Progenitor cell of endocrine pancreas (in vitro differentiated cells): ENCODE measurements at regions not wholly inside any gene's neighbourhood (a gene's known extent, or its start where the extent isn't known, plus 50 kb on each side); places are given as distances from the start of the nearest gene placed in this dataset.

Experiments
- DNase-seq: peaks from one replicate; pipeline ENCODE4 v3.0.0; 2021; ENCODE audit warnings: low spot score; ENCODE audit not compliant: unreplicated experiment
- H3K27ac Mint-ChIP-seq: 2 replicates; pipeline ENCODE4 v1.8.0; 2021; ENCODE audit warnings: mild to moderate bottlenecking, moderate library complexity, mixed read lengths
- H3K27me3 Mint-ChIP-seq: 2 replicates; pipeline ENCODE4 v1.8.0; 2021; ENCODE audit warnings: mixed read lengths
- H3K36me3 Mint-ChIP-seq: 2 replicates; pipeline ENCODE4 v1.8.0; 2022; ENCODE audit warnings: mixed read lengths; ENCODE audit not compliant: insufficient read depth
- H3K4me1 Mint-ChIP-seq: 2 replicates; pipeline ENCODE4 v1.8.0; 2021; ENCODE audit warnings: low read depth, mixed read lengths
- H3K4me3 Mint-ChIP-seq: 2 replicates; pipeline ENCODE4 v1.8.0; 2021; ENCODE audit warnings: low read depth, mild to moderate bottlenecking, moderate library complexity, mixed read lengths
- H3K9me3 Mint-ChIP-seq: 2 replicates; pipeline ENCODE4 v1.8.0; 2021; ENCODE audit warnings: low read depth, mixed read lengths
- CTCF ChIP-seq: fragments of 200-600 bp; sonication (generic); IDR thresholded peaks from one replicate; pipeline ENCODE4 v1.5.0; 2021; ENCODE audit warnings: antibody characterized with exemption, mild to moderate bottlenecking; ENCODE audit not compliant: unreplicated experiment

DNA sequence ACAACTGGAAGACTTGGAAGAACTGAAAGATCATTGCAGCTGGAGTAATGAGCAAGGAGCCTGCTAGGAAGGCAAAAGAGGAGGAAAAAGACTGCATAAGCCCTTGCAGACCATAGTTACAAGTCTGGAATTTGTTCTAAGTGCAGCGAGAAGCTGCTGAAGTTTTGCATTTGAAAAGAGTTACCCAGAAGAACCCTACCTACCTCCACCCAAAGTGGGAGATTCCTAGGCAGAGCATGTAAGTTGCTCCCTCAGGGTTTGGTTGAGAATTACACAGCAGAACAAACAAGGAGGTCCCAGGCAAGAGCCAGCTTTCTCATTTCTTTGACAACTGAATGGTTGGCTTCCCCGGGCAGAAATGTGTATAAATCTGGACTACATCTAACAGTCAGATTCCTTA lies 118.7 kb upstream of the NUDT7 start:
- DNase-seq = no peak
- Mint-ChIP-seq H3K27me3 (peaks cover 3% of the 10 kb centered on the region), H3K4me3 (no peak overlapping the region), H3K27ac (no peak overlapping the region), H3K9me3 (peaks cover 16% of the 10 kb centered on the region), H3K36me3 (peaks cover 5% of the 10 kb centered on the region), H3K4me1 (peaks cover 18% of the 10 kb centered on the region)
- no peak for TF ChIP-seq CTCF

DNA sequence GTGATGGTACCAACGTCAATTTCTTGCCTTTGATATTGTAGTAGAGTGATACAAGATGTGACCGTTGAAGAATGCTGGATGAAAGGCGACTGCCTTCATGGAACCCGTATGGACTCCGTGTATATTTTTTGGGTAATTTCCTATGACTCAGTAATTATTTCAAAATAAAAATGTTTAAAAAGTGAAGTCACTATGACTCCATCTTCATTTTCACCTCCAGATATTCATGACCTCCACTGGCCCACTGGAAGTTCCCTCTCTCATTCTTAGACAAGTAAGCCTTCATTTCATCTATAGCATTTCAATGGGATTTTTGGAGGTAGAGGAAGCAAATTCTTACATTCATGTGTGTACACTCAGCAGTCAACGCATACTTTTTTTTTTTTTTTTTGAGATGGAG lies 111.8 kb upstream of the NUDT7 start:
- Mint-ChIP-seq H3K4me3 (no peak overlapping the region), H3K27me3 (no peaks in the 10 kb centered on the region), H3K36me3 (no peaks in the 10 kb centered on the region), H3K27ac (no peak overlapping the region), H3K9me3 (no peaks in the 10 kb centered on the region), H3K4me1 (peaks cover 2% of the 10 kb centered on the region)
- no peak for DNase-seq
- TF ChIP-seq CTCF = no peak

DNA sequence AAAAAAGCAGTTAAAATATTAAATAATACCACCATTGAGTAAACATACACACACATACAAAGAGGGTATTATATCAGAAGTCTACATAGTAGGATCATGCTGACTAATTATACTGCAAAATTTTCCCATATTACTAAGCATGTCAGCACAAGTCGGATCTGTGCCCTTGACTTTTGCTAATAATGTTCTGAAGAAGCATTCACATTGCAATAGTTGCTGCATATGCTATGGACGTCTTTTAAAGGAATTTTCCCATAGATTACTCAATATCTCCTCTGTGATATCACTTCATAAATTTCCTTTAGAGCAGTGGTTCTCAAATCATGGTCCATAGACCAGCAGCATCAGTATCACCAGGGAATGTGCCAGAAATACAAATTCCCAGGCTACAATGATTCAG lies 110.9 kb upstream of the NUDT7 start:
- Mint-ChIP-seq H3K4me1 (peaks cover 2% of the 10 kb centered on the region), H3K27ac (no peak overlapping the region), H3K9me3 (no peaks in the 10 kb centered on the region), H3K36me3 (no peaks in the 10 kb centered on the region), H3K27me3 (no peaks in the 10 kb centered on the region), H3K4me3 (no peak overlapping the region)
- DNase-seq = no peak
- TF ChIP-seq CTCF = no peak

GRCh38 chr16:77612596-77612995 lies 109.7 kb upstream of the NUDT7 start:
- Mint-ChIP-seq H3K36me3 (no peaks in the 10 kb centered on the region), H3K4me3 (no peak overlapping the region), H3K4me1 (peaks cover 2% of the 10 kb centered on the region), H3K9me3 (no peaks in the 10 kb centered on the region), H3K27me3 (no peaks in the 10 kb centered on the region), H3K27ac (no peak overlapping the region)
- DNase-seq = no peak
- no peak for TF ChIP-seq CTCF

GRCh38 chr16:77613095-77613494 lies 109.2 kb upstream of the NUDT7 start:
- Mint-ChIP-seq H3K27ac (no peak overlapping the region), H3K4me1 (peaks cover 1% of the 10 kb centered on the region), H3K36me3 (no peaks in the 10 kb centered on the region), H3K4me3 (no peak overlapping the region), H3K27me3 (no peaks in the 10 kb centered on the region), H3K9me3 (no peaks in the 10 kb centered on the region)
- no peak for DNase-seq
- no peak for TF ChIP-seq CTCF
